ENCODE measurements at regions not wholly inside any gene's neighbourhood (a gene's known extent, or its start where the extent isn't known, plus 50 kb on each side); places are given as distances from the start of the nearest gene placed in this dataset.

DNA sequence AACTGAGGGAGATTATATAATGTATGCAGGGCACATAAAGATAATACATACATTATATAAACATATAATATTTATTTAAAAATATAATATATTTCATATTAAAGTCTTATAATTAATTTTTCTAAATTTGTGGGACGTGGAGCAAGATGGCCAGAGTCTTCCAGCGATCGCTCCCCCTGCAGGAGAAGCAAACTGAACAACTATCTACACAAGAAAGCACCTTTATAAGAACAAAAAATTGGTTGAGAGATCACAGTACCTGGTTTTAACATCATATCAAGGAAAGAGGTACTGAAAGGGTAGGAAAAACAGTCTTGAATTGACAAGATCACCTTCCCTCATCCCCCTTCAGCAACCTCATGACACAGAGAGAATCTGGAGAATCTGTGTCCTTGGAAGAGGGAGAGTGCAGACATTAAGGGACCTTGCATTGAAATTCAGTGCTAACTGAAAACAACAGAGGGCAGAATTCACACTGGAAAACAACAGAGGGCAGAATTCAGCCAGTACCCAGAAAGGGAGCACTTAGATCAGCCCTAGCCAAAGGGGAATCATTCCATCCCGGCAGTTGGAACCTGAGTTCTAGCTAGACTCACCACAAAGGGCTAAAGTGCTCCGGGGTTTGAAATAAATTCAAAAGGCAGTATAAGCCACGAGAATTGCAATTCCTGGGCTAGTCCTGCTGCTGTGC is 262.5 kb upstream of the NDST3 start:
- no peaks in the 10 kb centered on the region for H3K9me2 ChIP-seq (replicated peaks; ENCODE audit: low read depth, low read length)
- H3K9ac ChIP-seq (ENCODE audit: low read depth, low read length, poor library complexity, severe bottlenecking), result no peak overlapping the region
- 0 out of 2 replicates have a peak overlapping the region, but pooled peaks have one; percentile 67 for H2AFZ ChIP-seq (ENCODE audit: low read length)
- H3K27me3 ChIP-seq (ENCODE audit: insufficient read depth, low read length, poor library complexity, severe bottlenecking), result no peaks in the 10 kb centered on the region
- TF ChIP-seq CTCF (conservative IDR thresholded peaks at IDR 0.05; ENCODE audit: low read length), result peak; percentile 48
- no peak for TF ChIP-seq EZH2phosphoT487 (IDR thresholded peaks at IDR 0.05; ENCODE audit: borderline replicate concordance)
- H3K4me3 ChIP-seq (ENCODE audit: low read length, poor library complexity, severe bottlenecking), result no peak overlapping the region
- no peaks in the 10 kb centered on the region for H4K20me1 ChIP-seq (ENCODE audit: insufficient read depth, low read length, poor library complexity, severe bottlenecking)
- H3K36me3 ChIP-seq (ENCODE audit: insufficient read depth, low read length), result no peaks in the 10 kb centered on the region
- H3F3A ChIP-seq (ENCODE audit: low read depth), result no peaks in the 10 kb centered on the region
- H3K4me2 ChIP-seq (ENCODE audit: low read depth, low read length, poor library complexity, severe bottlenecking), result no peak overlapping the region
- no peaks in the 10 kb centered on the region for H3K9me3 ChIP-seq (ENCODE audit: insufficient read depth, low read depth, low read length)
- no peaks in the 10 kb centered on the region for H3K4me1 ChIP-seq (ENCODE audit: insufficient read depth, low read length, poor library complexity, severe bottlenecking)
- H3K79me2 ChIP-seq (ENCODE audit: insufficient read depth, low read length), result no peaks in the 10 kb centered on the region

DNA sequence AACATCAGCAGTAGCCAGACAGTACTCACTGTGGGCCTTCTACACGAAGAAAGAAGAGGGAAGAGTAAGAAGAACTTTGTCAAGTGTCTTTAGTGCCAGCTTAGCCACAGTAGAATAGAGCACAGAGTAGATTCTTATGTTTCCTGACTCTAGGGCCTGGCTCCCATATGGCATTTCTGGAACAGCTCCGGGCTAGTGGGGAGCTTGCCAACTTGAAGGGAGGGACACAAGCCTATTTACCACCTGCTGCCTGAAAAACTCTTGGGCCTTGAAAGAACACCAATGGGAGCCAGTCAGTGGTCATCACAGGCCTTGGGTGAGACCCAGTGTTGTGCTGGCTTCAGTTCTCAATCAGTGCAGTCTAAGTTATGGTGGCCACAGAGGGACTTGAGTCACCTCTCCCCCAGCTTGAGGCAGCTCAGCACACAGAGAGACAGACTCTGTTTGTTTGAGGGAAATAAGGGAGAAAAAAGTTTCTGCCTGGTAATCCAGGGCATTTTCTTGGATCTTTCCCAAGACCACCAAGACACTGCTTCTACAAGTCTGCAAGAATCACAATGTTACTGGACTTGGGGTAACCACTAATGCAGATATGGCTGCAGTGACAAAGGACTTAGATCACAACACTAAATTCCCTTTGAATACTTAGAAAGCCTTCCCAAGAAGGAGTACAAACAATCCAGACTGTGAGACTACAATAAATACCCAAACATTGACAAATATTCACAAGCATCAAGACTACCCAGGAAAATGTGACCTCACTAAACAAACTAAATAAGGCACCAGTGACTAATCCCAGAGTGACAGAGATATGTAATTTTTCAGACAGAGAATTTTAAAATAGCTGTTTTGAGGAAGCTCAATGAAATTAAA is 261.0 kb upstream of the NDST3 start:
- Histone ChIP-seq H3K4me1 (ENCODE audit: insufficient read depth, low read length, poor library complexity, severe bottlenecking) (no peaks in the 10 kb centered on the region), H3K4me2 (ENCODE audit: low read depth, low read length, poor library complexity, severe bottlenecking) (no peak overlapping the region), H3F3A (ENCODE audit: low read depth) (no peaks in the 10 kb centered on the region), H4K20me1 (ENCODE audit: insufficient read depth, low read length, poor library complexity, severe bottlenecking) (no peaks in the 10 kb centered on the region), H3K9ac (ENCODE audit: low read depth, low read length, poor library complexity, severe bottlenecking) (no peak overlapping the region), H3K79me2 (ENCODE audit: insufficient read depth, low read length) (no peaks in the 10 kb centered on the region), H3K27me3 (ENCODE audit: insufficient read depth, low read length, poor library complexity, severe bottlenecking) (no peaks in the 10 kb centered on the region), H3K36me3 (ENCODE audit: insufficient read depth, low read length) (no peaks in the 10 kb centered on the region), H3K9me2 (replicated peaks; ENCODE audit: low read depth, low read length) (no peaks in the 10 kb centered on the region), H3K4me3 (ENCODE audit: low read length, poor library complexity, severe bottlenecking) (no peak overlapping the region), H2AFZ (ENCODE audit: low read length) (no peak overlapping the region), H3K9me3 (ENCODE audit: insufficient read depth, low read depth, low read length) (no peaks in the 10 kb centered on the region)
- TF ChIP-seq EZH2phosphoT487 (IDR thresholded peaks at IDR 0.05; ENCODE audit: borderline replicate concordance) (no peak), CTCF (conservative IDR thresholded peaks at IDR 0.05; ENCODE audit: low read length) (no peak)

- H2AFZ ChIP-seq (ENCODE audit: low read length), result no peak overlapping the region
- no peaks in the 10 kb centered on the region for H3K4me1 ChIP-seq (ENCODE audit: insufficient read depth, low read length, poor library complexity, severe bottlenecking)
- no peak overlapping the region for H3K9ac ChIP-seq (ENCODE audit: low read depth, low read length, poor library complexity, severe bottlenecking)
- H3K9me2 ChIP-seq (replicated peaks; ENCODE audit: low read depth, low read length), result no peaks in the 10 kb centered on the region
- H4K20me1 ChIP-seq (ENCODE audit: insufficient read depth, low read length, poor library complexity, severe bottlenecking), result no peaks in the 10 kb centered on the region
- TF ChIP-seq CTCF (conservative IDR thresholded peaks at IDR 0.05; ENCODE audit: low read length) (no peak), EZH2phosphoT487 (IDR thresholded peaks at IDR 0.05; ENCODE audit: borderline replicate concordance) (no peak)
- H3K4me2 ChIP-seq (ENCODE audit: low read depth, low read length, poor library complexity, severe bottlenecking), result no peak overlapping the region
- no peaks in the 10 kb centered on the region for H3K27me3 ChIP-seq (ENCODE audit: insufficient read depth, low read length, poor library complexity, severe bottlenecking)
- no peaks in the 10 kb centered on the region for H3F3A ChIP-seq (ENCODE audit: low read depth)
- no peak overlapping the region for H3K4me3 ChIP-seq (ENCODE audit: low read length, poor library complexity, severe bottlenecking)
- H3K79me2 ChIP-seq (ENCODE audit: insufficient read depth, low read length), result no peaks in the 10 kb centered on the region
- H3K36me3 ChIP-seq (ENCODE audit: insufficient read depth, low read length), result no peaks in the 10 kb centered on the region
- no peaks in the 10 kb centered on the region for H3K9me3 ChIP-seq (ENCODE audit: insufficient read depth, low read depth, low read length)
Observed at GRCh38 chr4:117777721-117778120, 256.6 kb upstream of the NDST3 start.
